B cell (primary cell): ENCODE measurements at regions not wholly inside any gene's neighbourhood (a gene's known extent, or its start where the extent isn't known, plus 50 kb on each side); places are given as distances from the start of the nearest gene placed in this dataset.

ENCODE experiments used
- ATAC-seq: fragments of 200-7000 bp; cut with Tn5 transposase; one replicate; pipeline ENCODE4 v1.10.0; 2021; ENCODE audit warnings: low read depth, mild to moderate bottlenecking, moderate number of reproducible peaks, moderate library complexity
- CTCF ChIA-PET: fragments of 350-600 bp; sonication (Branson Sonifier 250); formaldehyde crosslinking; loops from one replicate; lab custom pipeline; 2021; ENCODE audit warnings: antibody characterized with exemption, inconsistent platforms; lab: Charles Lee
- POLR2A ChIA-PET: fragments of 350-600 bp; sonication (Branson Sonifier 250); formaldehyde crosslinking; loops from one replicate; lab custom pipeline; 2021; ENCODE audit warnings: antibody characterized with exemption; lab: Charles Lee
- DNase-seq: peaks from one replicate; pipeline ENCODE4 v3.0.0; 2013
- H2AFZ ChIP-seq: 2 replicates; pipeline ENCODE4 v1.6.1; 2012; ENCODE audit warnings: mild to moderate bottlenecking, low read depth, low read length; ENCODE audit not compliant: insufficient read depth, poor library complexity, severe bottlenecking
- H3K27ac ChIP-seq, 2 donors: 1 replicate in 1 of 2; 2 replicates in 1 of 2; pipeline ENCODE4 v1.5.1; 2012 to 2013; ENCODE audit warnings: low read length in 2 of 2, mild to moderate bottlenecking in 2 of 2, moderate library complexity in 1 of 2
- H3K27me3 ChIP-seq, 4 experiments: fragments of 200-600 bp in 1 of 4; sonication (generic) in 1 of 4; replicated peaks in 1 of 4; 1 replicate in 2 of 4; 2 replicates in 2 of 4; pipeline versions ENCODE4 v1.6.1 to v1.7.0; 2013 to 2016; ENCODE audit warnings: low read length in 3 of 4, mild to moderate bottlenecking in 2 of 4, mixed read lengths in 1 of 4, moderate library complexity in 1 of 4; ENCODE audit not compliant: insufficient read depth in 4 of 4, control insufficient read depth in 3 of 4; ENCODE audit errors: control extremely low read depth in 1 of 4
- H3K36me3 ChIP-seq, 2 experiments: replicated peaks in 1 of 2; 1 replicate in 1 of 2; 2 replicates in 1 of 2; pipeline versions ENCODE4 v1.6.1 to v1.7.1; 2013; ENCODE audit warnings: low read length in 1 of 2; ENCODE audit not compliant: insufficient read depth in 2 of 2, control insufficient read depth in 1 of 2; ENCODE audit errors: control extremely low read depth in 1 of 2, extremely low read depth in 1 of 2
- H3K4me1 ChIP-seq, 2 donors: fragments of 200-600 bp in 1 of 2; sonication (generic) in 1 of 2; 1 replicate in 1 of 2; 2 replicates in 1 of 2; pipeline versions ENCODE4 v1.5.1 to v1.6.1; 2013 to 2017; ENCODE audit warnings: low read length in 2 of 2; ENCODE audit not compliant: control insufficient read depth in 2 of 2, insufficient read depth in 2 of 2
- H3K4me2 ChIP-seq: replicated peaks from 2 replicates; pipeline ENCODE3; 2012; ENCODE audit warnings: mild to moderate bottlenecking, low read depth, low read length; ENCODE audit not compliant: poor library complexity, severe bottlenecking
- H3K4me3 ChIP-seq, 5 experiments: fragments of 200-600 bp in 1 of 5; sonication (generic) in 1 of 5; 1 replicate in 3 of 5; 2 replicates in 2 of 5; pipeline versions ENCODE4 v1.5.1 to v1.7.0; 2011 to 2016; ENCODE audit warnings: low read length in 4 of 5, mild to moderate bottlenecking in 4 of 5, low read depth in 2 of 5, control low read depth in 1 of 5, moderate library complexity in 1 of 5; ENCODE audit not compliant: insufficient read depth in 1 of 5; ENCODE audit errors: control extremely low read depth in 1 of 5, extremely low read depth in 1 of 5
- H3K79me2 ChIP-seq: fragments of 200-600 bp; sonication (generic); one replicate; pipeline ENCODE4 v1.6.0; 2016; ENCODE audit warnings: low read length; ENCODE audit not compliant: control insufficient read depth, insufficient read depth
- H3K9ac ChIP-seq: fragments of 200-600 bp; sonication (generic); 2 replicates; pipeline ENCODE4 v1.6.1; 2017; ENCODE audit warnings: mild to moderate bottlenecking, low read length, moderate library complexity
- H3K9me3 ChIP-seq, 3 donors: one replicate each; pipeline versions ENCODE4 v1.6.1 to v1.7.1; 2013; ENCODE audit warnings: low read length in 2 of 3; ENCODE audit not compliant: control insufficient read depth in 2 of 3, insufficient read depth in 1 of 3; ENCODE audit errors: control extremely low read depth in 1 of 3
- H4K20me1 ChIP-seq: 2 replicates; pipeline ENCODE4 v1.6.0; 2012; ENCODE audit warnings: mild to moderate bottlenecking, low read length; ENCODE audit not compliant: insufficient read depth, control insufficient read depth, poor library complexity, severe bottlenecking
- H3K27ac Mint-ChIP-seq: one replicate; pipeline ENCODE4 v1.8.0; 2021; ENCODE audit warnings: mixed read lengths
- H3K27me3 Mint-ChIP-seq: one replicate; pipeline ENCODE4 v1.8.0; 2021; ENCODE audit warnings: mixed read lengths
- H3K4me1 Mint-ChIP-seq: one replicate; pipeline ENCODE4 v1.8.0; 2021; ENCODE audit warnings: mixed read lengths
- H3K4me3 Mint-ChIP-seq: one replicate; pipeline ENCODE4 v1.8.0; 2021; ENCODE audit warnings: mixed read lengths
- H3K9me3 Mint-ChIP-seq: one replicate; pipeline ENCODE4 v1.8.0; 2022; ENCODE audit warnings: mixed read lengths; ENCODE audit not compliant: insufficient read depth
- CTCF ChIP-seq: fragments of 200-600 bp; IDR thresholded peaks from one replicate; pipeline ENCODE4 v1.8.0; 2022; ENCODE audit warnings: antibody characterized with exemption, mild to moderate bottlenecking
- EZH2 ChIP-seq: IDR thresholded peaks from 2 replicates; pipeline ENCODE4 v1.6.1; 2012; ENCODE audit warnings: borderline replicate concordance, low read depth, mild to moderate bottlenecking, moderate library complexity, low read length; ENCODE audit not compliant: insufficient read depth, poor library complexity, severe bottlenecking
- WGBS: methylation state at CpG from one replicate; pipeline ENCODE4 v1.1.5; 2013; ENCODE audit warnings: missing lambda C conversion rate; ENCODE audit not compliant: insufficient coverage; 5-methylcytosine and 5-hydroxymethylcytosine counted together
- intact Hi-C: fragments of 100-400 bp; cut with micrococcal nuclease; formaldehyde crosslinking; loops from one replicate; pipeline ENCODE4 v1.10.0; 2022

- no peaks in the 10 kb centered on the region for H3K4me1 ChIP-seq
- H3K4me2 ChIP-seq = no peak overlapping the region
- ATAC-seq (no peak), DNase-seq (no peak)
- H4K20me1 ChIP-seq = no peaks in the 10 kb centered on the region
- intact Hi-C loops = loop anchor here (1.0 kb wide), 1 partner anchor 46 kb away; no protein-coding TSS in a partner anchor
- no peak for TF ChIP-seq EZH2
- no peak overlapping the region for H3K27ac Mint-ChIP-seq
- no peak overlapping the region for H3K4me3 ChIP-seq
- H3K79me2 ChIP-seq = no peaks in the 10 kb centered on the region
- H3K36me3 ChIP-seq = no peaks in the 10 kb centered on the region
- H3K4me3 Mint-ChIP-seq = no peak overlapping the region
- H3K27me3 ChIP-seq = no peaks in the 10 kb centered on the region
- no peaks in the 10 kb centered on the region for H3K4me1 Mint-ChIP-seq
- POLR2A ChIA-PET = no interaction called here
- WGBS = no CpG with 5 or more reads among the region's 3 CpGs
- no peaks in the 10 kb centered on the region for H3K9me3 ChIP-seq
- H2AFZ ChIP-seq = no peak overlapping the region
- CTCF ChIA-PET = no interaction called here
- H3K27me3 Mint-ChIP-seq = no peaks in the 10 kb centered on the region
- no peak overlapping the region for H3K9ac ChIP-seq
- peaks cover 2% of the 10 kb centered on the region for H3K9me3 Mint-ChIP-seq
- H3K27ac ChIP-seq = no peak overlapping the region
These were observed 391.6 kb upstream of the SUCLG2 start for GRCh38 chr3:68045976-68046375.

GRCh38 chr3:68033867-68034266 is 379.5 kb upstream of the SUCLG2 start:
- H3K9me3 Mint-ChIP-seq = peaks cover 2% of the 10 kb centered on the region
- CTCF ChIA-PET = no interaction called here

More at GRCh38 chr3:68033867-68034266, 379.5 kb upstream of the SUCLG2 start:
- Mint-ChIP-seq H3K27ac (no peak overlapping the region), H3K4me3 (no peak overlapping the region), H3K4me1 (no peaks in the 10 kb centered on the region), H3K27me3 (peaks cover 12% of the 10 kb centered on the region)
- POLR2A ChIA-PET = no interaction called here
- Histone ChIP-seq H3K27me3 (no peaks in the 10 kb centered on the region), H2AFZ (no peak overlapping the region), H3K9me3 (no peaks in the 10 kb centered on the region), H3K4me3 (no peak overlapping the region), H3K4me1 (no peaks in the 10 kb centered on the region), H3K36me3 (no peaks in the 10 kb centered on the region), H3K9ac (no peak overlapping the region), H4K20me1 (no peaks in the 10 kb centered on the region), H3K79me2 (no peaks in the 10 kb centered on the region), H3K27ac (no peak overlapping the region), H3K4me2 (no peak overlapping the region)
- TF ChIP-seq CTCF (no peak), EZH2 (no peak)
- no peak for DNase-seq
- WGBS = no CpG with 5 or more reads among the region's 2 CpGs
- intact Hi-C loops = no loop called here
- no peak for ATAC-seq
